NT2/D1 (cell line): ENCODE measurements at regions not wholly inside any gene's neighbourhood (a gene's known extent, or its start where the extent isn't known, plus 50 kb on each side); places are given as distances from the start of the nearest gene placed in this dataset.

Source experiments
- DNase-seq: peaks from one replicate; pipeline ENCODE4 v3.0.0-alpha.2; 2011; ENCODE audit warnings: low read depth, low spot score
- H3K27me3 ChIP-seq: 2 replicates; pipeline ENCODE4 v1.6.0; 2011; ENCODE audit warnings: mild to moderate bottlenecking; ENCODE audit not compliant: insufficient read length, insufficient read depth
- H3K36me3 ChIP-seq: 2 replicates; pipeline ENCODE4 v1.6.1; 2011; ENCODE audit warnings: mild to moderate bottlenecking, low read length, mixed read lengths; ENCODE audit not compliant: insufficient read depth, insufficient read length
- H3K4me1 ChIP-seq: 2 replicates; pipeline ENCODE4 v1.5.1; 2011; ENCODE audit not compliant: insufficient read depth, insufficient read length
- H3K4me3 ChIP-seq: 2 replicates; pipeline ENCODE4 v1.5.1; 2011; ENCODE audit warnings: low read depth; ENCODE audit not compliant: insufficient read length
- H3K9ac ChIP-seq: 2 replicates; pipeline ENCODE4 v1.6.0; 2011; ENCODE audit warnings: low read depth; ENCODE audit not compliant: insufficient read length
- H3K9me3 ChIP-seq: 2 replicates; pipeline ENCODE4 v1.5.1; 2011; ENCODE audit warnings: mild to moderate bottlenecking, low read length; ENCODE audit not compliant: insufficient read depth
- SUZ12 ChIP-seq: IDR thresholded peaks from 2 replicates; pipeline ENCODE4 v1.6.1; 2011; ENCODE audit not compliant: insufficient read length, insufficient read depth; ENCODE audit errors: extremely low read depth
- YY1 ChIP-seq: IDR thresholded peaks from 2 replicates; pipeline ENCODE4 v1.6.1; 2011; ENCODE audit not compliant: insufficient read length, insufficient read depth
- ZNF274 ChIP-seq: IDR thresholded peaks from 2 replicates; pipeline ENCODE4 v1.6.1; 2011; ENCODE audit warnings: mild to moderate bottlenecking, low read depth, low read length

GRCh38 chr10:60660625-60661024 is 117.7 kb upstream of the CDK1 start:
- no peak for DNase-seq
- Histone ChIP-seq H3K4me3 (no peak overlapping the region), H3K9me3 (no peaks in the 10 kb centered on the region; the same call in 1 of the 2 replicates), H3K9ac (no peak overlapping the region), H3K4me1 (no peaks in the 10 kb centered on the region), H3K27me3 (no peaks in the 10 kb centered on the region), H3K36me3 (no peaks in the 10 kb centered on the region)
- TF ChIP-seq SUZ12 = no peak
- no peak for TF ChIP-seq YY1
- no peak for TF ChIP-seq ZNF274

DNA sequence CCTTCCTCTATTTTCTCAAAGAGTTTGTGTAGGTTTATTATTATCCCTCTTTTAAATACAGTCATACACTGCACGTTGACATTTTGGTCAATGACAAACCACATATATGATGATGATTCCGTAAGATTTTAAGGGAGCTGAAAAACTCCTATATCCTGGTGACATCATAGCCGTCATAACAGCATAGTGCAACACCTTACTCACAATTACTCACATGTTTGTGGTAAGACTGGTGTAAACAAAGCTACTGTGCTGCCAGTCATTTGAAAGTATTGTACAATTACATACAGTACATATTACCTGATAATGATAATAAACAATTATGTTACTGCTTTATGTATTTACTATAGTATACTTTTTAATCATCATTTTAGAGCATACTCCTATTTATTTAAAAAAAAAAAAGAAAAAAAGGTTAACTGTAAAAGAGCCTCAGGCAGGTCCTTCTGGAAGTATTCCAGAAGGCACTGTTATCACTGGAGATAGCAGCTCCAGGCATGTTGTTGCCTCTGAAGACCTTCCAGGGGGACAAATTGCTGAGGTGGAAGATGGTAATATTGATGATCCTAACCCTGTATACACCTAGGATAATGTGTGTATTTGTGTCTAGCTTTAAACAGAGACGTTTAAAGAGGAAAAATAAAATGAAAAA is 123.3 kb upstream of the CDK1 start:
- Histone ChIP-seq H3K4me3 (no peak overlapping the region), H3K27me3 (no peaks in the 10 kb centered on the region), H3K36me3 (no peaks in the 10 kb centered on the region), H3K4me1 (no peaks in the 10 kb centered on the region), H3K9me3 (no peaks in the 10 kb centered on the region), H3K9ac (no peak overlapping the region)
- DNase-seq = no peak
- TF ChIP-seq SUZ12 (no peak), YY1 (no peak), ZNF274 (no peak)

- Histone ChIP-seq H3K27me3 (no peaks in the 10 kb centered on the region), H3K9me3 (no peaks in the 10 kb centered on the region), H3K4me3 (no peak overlapping the region), H3K36me3 (no peaks in the 10 kb centered on the region), H3K4me1 (no peaks in the 10 kb centered on the region), H3K9ac (no peak overlapping the region)
- no peak for DNase-seq
- TF ChIP-seq YY1 (no peak), SUZ12 (no peak), ZNF274 (no peak)
These were observed 125.7 kb upstream of the CDK1 start for GRCh38 chr10:60652628-60653027.

DNA sequence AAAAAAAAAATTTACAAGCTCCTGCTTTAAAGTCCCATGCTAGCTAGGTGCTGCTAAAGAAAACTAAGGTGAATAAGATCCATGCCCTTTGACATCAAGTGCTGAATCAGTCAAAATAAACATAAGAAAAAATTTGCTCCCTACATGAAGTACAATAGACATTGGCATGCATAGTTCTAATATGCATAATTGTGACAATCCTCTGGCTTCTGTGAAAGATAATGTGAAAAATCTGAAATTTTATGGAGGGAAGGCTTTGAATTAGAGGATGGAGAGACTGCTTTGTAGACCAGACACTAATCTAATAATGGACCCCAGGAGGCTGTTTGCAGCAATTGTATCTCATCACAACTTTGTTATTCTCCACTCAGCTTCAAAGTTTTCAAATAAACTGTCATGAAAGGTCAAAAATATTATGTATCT is 127.9 kb upstream of the CDK1 start:
- no peaks in the 10 kb centered on the region for H3K9me3 ChIP-seq

GRCh38 chr10:60649485-60650377 is 128.5 kb upstream of the CDK1 start:
- H3K9ac ChIP-seq = no peak overlapping the region
- no peaks in the 10 kb centered on the region for H3K9me3 ChIP-seq
- DNase-seq = peak; percentile 8
- H3K27me3 ChIP-seq = no peaks in the 10 kb centered on the region
- TF ChIP-seq ZNF274 = no peak
- no peak for TF ChIP-seq SUZ12
- no peak for TF ChIP-seq YY1
- no peaks in the 10 kb centered on the region for H3K4me1 ChIP-seq
- no peak overlapping the region for H3K4me3 ChIP-seq
- no peaks in the 10 kb centered on the region for H3K36me3 ChIP-seq

More for the DNA sequence above, 127.9 kb upstream of the CDK1 start:
- DNase-seq = no peak
- Histone ChIP-seq H3K4me3 (no peak overlapping the region), H3K36me3 (no peaks in the 10 kb centered on the region), H3K27me3 (no peaks in the 10 kb centered on the region), H3K9ac (no peak overlapping the region), H3K4me1 (no peaks in the 10 kb centered on the region)
- TF ChIP-seq SUZ12 (no peak), ZNF274 (no peak), YY1 (no peak)

DNA sequence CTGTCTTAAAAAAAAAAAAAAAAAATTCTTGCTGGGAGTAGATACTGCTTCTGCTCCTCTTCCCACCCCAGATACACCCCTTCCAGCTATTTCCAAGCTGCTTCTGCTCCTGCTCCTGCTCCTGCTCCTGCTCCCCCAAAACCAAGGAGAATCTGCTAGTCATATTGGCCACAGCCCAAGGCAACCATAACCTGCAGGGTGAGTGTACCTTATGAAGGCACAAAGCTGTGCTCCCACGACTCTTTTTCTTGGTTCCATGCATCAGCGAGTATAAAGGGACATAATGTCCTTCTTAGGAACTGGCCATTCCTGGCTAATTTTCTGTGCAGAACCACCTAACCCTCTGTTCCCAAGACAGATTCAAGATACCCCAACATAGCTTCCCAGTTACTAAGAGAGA is 129.5 kb upstream of the CDK1 start:
- Histone ChIP-seq H3K9ac (no peak overlapping the region), H3K9me3 (no peaks in the 10 kb centered on the region), H3K36me3 (no peaks in the 10 kb centered on the region), H3K4me1 (no peaks in the 10 kb centered on the region), H3K4me3 (no peak overlapping the region), H3K27me3 (no peaks in the 10 kb centered on the region)
- TF ChIP-seq SUZ12 (no peak), ZNF274 (no peak), YY1 (no peak)
- DNase-seq = no peak

DNA sequence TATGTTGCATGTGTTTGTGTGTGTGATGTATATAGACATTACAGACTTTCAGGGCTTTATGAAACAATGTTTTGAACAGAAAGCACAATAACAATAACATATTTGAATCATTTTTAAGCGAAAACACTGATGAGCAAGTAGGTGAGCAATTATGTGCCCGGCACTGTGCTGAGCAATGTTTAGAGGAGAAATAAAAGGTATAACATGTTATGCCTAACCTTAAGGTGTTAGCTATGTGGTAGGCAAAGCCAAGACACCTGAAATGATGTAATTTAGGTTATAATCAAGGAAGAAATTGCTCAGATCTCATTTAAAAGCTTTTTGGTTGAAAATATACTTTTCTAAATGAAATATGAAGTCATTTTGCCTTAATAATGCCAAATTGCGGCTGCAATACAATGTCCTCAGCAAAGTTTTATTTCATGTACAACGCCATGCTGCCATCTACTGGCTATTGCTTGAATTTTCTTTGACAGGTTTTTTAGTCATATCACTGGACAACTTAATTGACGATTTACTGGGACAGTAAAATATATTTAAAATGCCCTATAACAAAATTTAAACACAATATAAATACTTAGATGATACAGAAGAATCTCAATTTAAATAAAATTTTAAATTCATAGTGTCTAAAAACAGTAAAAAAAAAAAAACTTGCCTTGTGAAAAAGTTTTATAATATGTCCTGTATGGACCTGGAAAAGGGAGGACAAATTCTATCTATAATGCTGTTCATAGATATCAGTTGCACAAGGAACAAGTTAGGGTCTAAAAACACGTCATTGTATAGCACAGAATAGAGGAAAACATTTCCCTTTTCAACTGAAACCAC is 131.1 kb upstream of the CDK1 start:
- TF ChIP-seq YY1 (no peak), ZNF274 (no peak), SUZ12 (no peak)
- no peaks in the 10 kb centered on the region for H3K27me3 ChIP-seq
- peak; percentile 43 for DNase-seq

More for the DNA sequence above, 131.1 kb upstream of the CDK1 start:
- Histone ChIP-seq H3K36me3 (no peaks in the 10 kb centered on the region), H3K9me3 (no peaks in the 10 kb centered on the region), H3K4me3 (no peak overlapping the region), H3K4me1 (no peaks in the 10 kb centered on the region), H3K9ac (no peak overlapping the region)
